ENCODE measurements at regions not wholly inside any gene's neighbourhood (a gene's known extent, or its start where the extent isn't known, plus 50 kb on each side); places are given as distances from the start of the nearest gene placed in this dataset.

DNA sequence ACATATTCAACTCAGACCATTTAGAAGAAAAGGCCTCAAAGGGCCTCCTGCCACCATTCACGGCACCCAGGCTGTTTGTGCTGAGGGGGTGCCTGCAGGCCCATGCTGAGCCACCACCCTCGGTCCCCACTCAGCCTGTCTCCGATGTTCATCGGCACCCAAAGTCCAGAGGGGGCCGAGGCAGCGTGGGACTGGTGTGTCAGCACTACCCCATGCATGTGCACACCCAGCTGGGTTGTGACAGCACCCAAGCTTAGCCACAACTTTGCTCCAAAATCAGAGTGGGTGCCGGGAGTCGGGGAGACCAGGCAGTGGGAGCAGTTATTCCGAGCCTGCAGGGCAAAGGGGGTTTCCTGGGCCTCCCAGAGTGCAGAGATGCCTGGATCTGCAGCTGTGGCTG lies 508.5 kb upstream of the ZNF717 start:
- intact Hi-C loops (cut with micrococcal nuclease; ENCODE audit: unreplicated experiment) = no loop called here
- no peak for DNase-seq
- H3K4me1 ChIP-seq = no peaks in the 10 kb centered on the region
- TF ChIP-seq, protein P1, sequence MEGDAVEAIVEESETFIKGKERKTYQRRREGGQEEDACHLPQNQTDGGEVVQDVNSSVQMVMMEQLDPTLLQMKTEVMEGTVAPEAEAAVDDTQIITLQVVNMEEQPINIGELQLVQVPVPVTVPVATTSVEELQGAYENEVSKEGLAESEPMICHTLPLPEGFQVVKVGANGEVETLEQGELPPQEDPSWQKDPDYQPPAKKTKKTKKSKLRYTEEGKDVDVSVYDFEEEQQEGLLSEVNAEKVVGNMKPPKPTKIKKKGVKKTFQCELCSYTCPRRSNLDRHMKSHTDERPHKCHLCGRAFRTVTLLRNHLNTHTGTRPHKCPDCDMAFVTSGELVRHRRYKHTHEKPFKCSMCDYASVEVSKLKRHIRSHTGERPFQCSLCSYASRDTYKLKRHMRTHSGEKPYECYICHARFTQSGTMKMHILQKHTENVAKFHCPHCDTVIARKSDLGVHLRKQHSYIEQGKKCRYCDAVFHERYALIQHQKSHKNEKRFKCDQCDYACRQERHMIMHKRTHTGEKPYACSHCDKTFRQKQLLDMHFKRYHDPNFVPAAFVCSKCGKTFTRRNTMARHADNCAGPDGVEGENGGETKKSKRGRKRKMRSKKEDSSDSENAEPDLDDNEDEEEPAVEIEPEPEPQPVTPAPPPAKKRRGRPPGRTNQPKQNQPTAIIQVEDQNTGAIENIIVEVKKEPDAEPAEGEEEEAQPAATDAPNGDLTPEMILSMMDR (IDR thresholded peaks at IDR 0.05; ENCODE audit: insufficient read depth in 1 of 2, low read depth in 1 of 2, low read length in 1 of 2, severe bottlenecking in 1 of 2, unreplicated experiment in 1 of 2) = no peak
- Mint-ChIP-seq H3K4me3 (ENCODE audit: unreplicated experiment) (no peak overlapping the region), H3K27ac (ENCODE audit: unreplicated experiment) (no peak overlapping the region), H3K4me1 (ENCODE audit: low read depth, unreplicated experiment) (peaks cover 2% of the 10 kb centered on the region), H3K9me3 (ENCODE audit: unreplicated experiment) (no peaks in the 10 kb centered on the region), H3K27me3 (ENCODE audit: insufficient read depth, unreplicated experiment) (no peaks in the 10 kb centered on the region), H3K36me3 (ENCODE audit: insufficient read depth, unreplicated experiment) (no peaks in the 10 kb centered on the region)
- ChIA-PET CTCF (no interaction called here), POLR2A (no interaction called here)
- no peak overlapping the region for H3K4me3 ChIP-seq (ENCODE audit: low read depth, low read length)
- no peaks in the 10 kb centered on the region for H3K9me3 ChIP-seq
- no peaks in the 10 kb centered on the region for H3K27me3 ChIP-seq (replicated peaks; ENCODE audit: control insufficient read depth, insufficient read depth, low read length)
- H3K36me3 ChIP-seq (ENCODE audit: control insufficient read depth, insufficient read depth, low read length) = no peaks in the 10 kb centered on the region
- no TSS peak for BruUV-seq (replicated peaks)

DNA sequence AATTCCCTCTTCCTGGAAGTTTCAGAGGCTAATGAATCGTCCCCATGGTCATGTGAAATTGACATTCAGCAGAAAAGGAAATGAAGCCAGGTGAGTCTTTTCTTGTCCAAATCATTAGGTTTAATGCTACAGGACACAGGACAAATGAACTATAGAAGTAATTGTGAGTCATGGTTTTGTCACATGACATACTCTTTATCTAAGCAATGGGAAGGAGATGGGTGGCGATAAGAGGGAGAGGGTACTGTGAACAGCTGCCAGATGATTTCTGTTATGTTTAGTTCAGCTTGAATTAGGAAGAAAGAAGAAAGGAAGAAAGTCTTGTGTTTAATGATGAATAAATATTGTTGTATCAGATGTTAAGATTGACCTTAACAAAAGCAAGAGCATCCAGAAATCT lies 515.4 kb upstream of the ZNF717 start:
- H3K4me1 Mint-ChIP-seq (ENCODE audit: low read depth, unreplicated experiment) = peaks cover 13% of the 10 kb centered on the region
- Histone ChIP-seq H3K9me3 (no peaks in the 10 kb centered on the region), H3K4me3 (ENCODE audit: low read depth, low read length) (no peak overlapping the region), H3K4me1 (no peaks in the 10 kb centered on the region), H3K27me3 (replicated peaks; ENCODE audit: control insufficient read depth, insufficient read depth, low read length) (no peaks in the 10 kb centered on the region), H3K36me3 (ENCODE audit: control insufficient read depth, insufficient read depth, low read length) (no peaks in the 10 kb centered on the region)
- no peak overlapping the region for H3K4me3 Mint-ChIP-seq (ENCODE audit: unreplicated experiment)
- CTCF ChIA-PET = no interaction called here
- intact Hi-C loops (cut with micrococcal nuclease; ENCODE audit: unreplicated experiment) = no loop called here
- H3K27me3 Mint-ChIP-seq (ENCODE audit: insufficient read depth, unreplicated experiment) = no peaks in the 10 kb centered on the region
- no peaks in the 10 kb centered on the region for H3K36me3 Mint-ChIP-seq (ENCODE audit: insufficient read depth, unreplicated experiment)
- POLR2A ChIA-PET = no interaction called here
- DNase-seq = no peak
- no peaks in the 10 kb centered on the region for H3K9me3 Mint-ChIP-seq (ENCODE audit: unreplicated experiment)
- H3K27ac Mint-ChIP-seq (ENCODE audit: unreplicated experiment) = no peak overlapping the region
- BruUV-seq (replicated peaks) = no TSS peak
- TF ChIP-seq, protein P1 (IDR thresholded peaks at IDR 0.05; ENCODE audit: insufficient read depth in 1 of 2, low read depth in 1 of 2, low read length in 1 of 2, severe bottlenecking in 1 of 2, unreplicated experiment in 1 of 2) = no peak

DNA sequence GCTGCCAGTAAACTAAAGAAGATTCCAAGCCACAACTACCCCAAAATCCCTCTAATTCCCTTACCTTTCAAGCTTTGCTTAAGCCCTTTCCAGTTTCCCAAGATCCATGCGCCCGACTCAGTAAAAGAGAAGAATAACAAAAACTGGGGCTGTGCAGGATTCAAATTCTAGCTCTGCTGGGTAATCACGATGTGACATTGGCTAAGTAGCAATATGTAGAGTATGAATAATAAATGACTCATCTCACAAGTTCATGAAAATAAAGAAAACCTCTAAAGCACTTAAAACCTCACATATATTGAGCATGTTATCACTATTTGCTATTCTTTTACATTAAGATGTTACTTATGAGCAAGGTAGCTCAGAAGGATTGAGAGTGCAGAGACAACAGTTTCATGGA lies 522.2 kb upstream of the ZNF717 start:
- H3K27me3 ChIP-seq (replicated peaks; ENCODE audit: control insufficient read depth, insufficient read depth, low read length) = no peaks in the 10 kb centered on the region
- BruUV-seq (replicated peaks) = no TSS peak
- POLR2A ChIA-PET = no interaction called here
- Mint-ChIP-seq H3K36me3 (ENCODE audit: insufficient read depth, unreplicated experiment) (no peaks in the 10 kb centered on the region), H3K4me1 (ENCODE audit: low read depth, unreplicated experiment) (peaks cover 9% of the 10 kb centered on the region), H3K9me3 (ENCODE audit: unreplicated experiment) (peaks cover 13% of the 10 kb centered on the region), H3K4me3 (ENCODE audit: unreplicated experiment) (no peak overlapping the region), H3K27ac (ENCODE audit: unreplicated experiment) (no peak overlapping the region), H3K27me3 (ENCODE audit: insufficient read depth, unreplicated experiment) (no peaks in the 10 kb centered on the region)
- no peaks in the 10 kb centered on the region for H3K4me1 ChIP-seq
- CTCF ChIA-PET = no interaction called here
- DNase-seq = no peak
- intact Hi-C loops (cut with micrococcal nuclease; ENCODE audit: unreplicated experiment) = no loop called here
- H3K36me3 ChIP-seq (ENCODE audit: control insufficient read depth, insufficient read depth, low read length) = no peaks in the 10 kb centered on the region
- TF ChIP-seq, protein P1 (IDR thresholded peaks at IDR 0.05; ENCODE audit: insufficient read depth in 1 of 2, low read depth in 1 of 2, low read length in 1 of 2, severe bottlenecking in 1 of 2, unreplicated experiment in 1 of 2) = no peak
- H3K4me3 ChIP-seq (ENCODE audit: low read depth, low read length) = no peak overlapping the region
- peaks cover 7% of the 10 kb centered on the region; the same call in 1 of the 2 replicates for H3K9me3 ChIP-seq

Data from Caco-2 (cell line).